ENCODE measurements at regions not wholly inside any gene's neighbourhood (a gene's known extent, or its start where the extent isn't known, plus 50 kb on each side); places are given as distances from the start of the nearest gene placed in this dataset.

GRCh38 chr7:40990841-40991240, 712.0 kb downstream of the INHBA start:
- Histone ChIP-seq H3K9me3 (ENCODE audit: insufficient read depth, low read depth, low read length) (no peaks in the 10 kb centered on the region), H3K9ac (ENCODE audit: low read depth, low read length) (no peak overlapping the region), H3K4me3 (ENCODE audit: low read length) (no peak overlapping the region), H3K36me3 (ENCODE audit: insufficient read depth, low read depth, low read length) (no peaks in the 10 kb centered on the region), H3K27me3 (ENCODE audit: insufficient read depth, low read length) (no peaks in the 10 kb centered on the region), H3K4me1 (ENCODE audit: insufficient read depth, low read length) (no peaks in the 10 kb centered on the region), H3K27ac (ENCODE audit: low read length) (no peak overlapping the region)

GRCh38 chr7:40987571-40987970, 715.3 kb downstream of the INHBA start:
- Histone ChIP-seq H3K4me1 (ENCODE audit: insufficient read depth, low read length) (no peaks in the 10 kb centered on the region), H3K27ac (ENCODE audit: low read length) (no peak overlapping the region), H3K36me3 (ENCODE audit: insufficient read depth, low read depth, low read length) (no peaks in the 10 kb centered on the region), H3K9ac (ENCODE audit: low read depth, low read length) (no peak overlapping the region), H3K4me3 (ENCODE audit: low read length) (no peak overlapping the region), H3K9me3 (ENCODE audit: insufficient read depth, low read depth, low read length) (no peaks in the 10 kb centered on the region), H3K27me3 (ENCODE audit: insufficient read depth, low read length) (no peaks in the 10 kb centered on the region)

GRCh38 chr7:40986351-40986873, 716.5 kb downstream of the INHBA start:
- Histone ChIP-seq H3K36me3 (ENCODE audit: insufficient read depth, low read depth, low read length) (no peaks in the 10 kb centered on the region), H3K27me3 (ENCODE audit: insufficient read depth, low read length) (no peaks in the 10 kb centered on the region), H3K9ac (ENCODE audit: low read depth, low read length) (no peak overlapping the region), H3K27ac (ENCODE audit: low read length) (no peak overlapping the region), H3K4me1 (ENCODE audit: insufficient read depth, low read length) (no peaks in the 10 kb centered on the region), H3K4me3 (ENCODE audit: low read length) (no peak overlapping the region), H3K9me3 (ENCODE audit: insufficient read depth, low read depth, low read length) (no peaks in the 10 kb centered on the region)

- no peaks in the 10 kb centered on the region for H3K27me3 ChIP-seq (ENCODE audit: insufficient read depth, low read length)
- no peak overlapping the region for H3K4me3 ChIP-seq (ENCODE audit: low read length)
- no peak overlapping the region for H3K9ac ChIP-seq (ENCODE audit: low read depth, low read length)
- no peaks in the 10 kb centered on the region for H3K36me3 ChIP-seq (ENCODE audit: insufficient read depth, low read depth, low read length)
- H3K9me3 ChIP-seq (ENCODE audit: insufficient read depth, low read depth, low read length): no peaks in the 10 kb centered on the region
- no peak overlapping the region for H3K27ac ChIP-seq (ENCODE audit: low read length)
- no peaks in the 10 kb centered on the region for H3K4me1 ChIP-seq (ENCODE audit: insufficient read depth, low read length)
Measured at GRCh38 chr7:40983111-40983510, 719.8 kb downstream of the INHBA start.

- H3K4me3 ChIP-seq (ENCODE audit: low read length): no peak overlapping the region
- H3K4me1 ChIP-seq (ENCODE audit: insufficient read depth, low read length): no peaks in the 10 kb centered on the region
- H3K27me3 ChIP-seq (ENCODE audit: insufficient read depth, low read length): no peaks in the 10 kb centered on the region
- H3K9me3 ChIP-seq (ENCODE audit: insufficient read depth, low read depth, low read length): no peaks in the 10 kb centered on the region
- no peak overlapping the region for H3K9ac ChIP-seq (ENCODE audit: low read depth, low read length)
- no peak overlapping the region for H3K27ac ChIP-seq (ENCODE audit: low read length)
- H3K36me3 ChIP-seq (ENCODE audit: insufficient read depth, low read depth, low read length): no peaks in the 10 kb centered on the region
Measured at GRCh38 chr7:40979296-40979695, 723.6 kb downstream of the INHBA start.

GRCh38 chr7:40978047-40978446, 724.8 kb downstream of the INHBA start:
- Histone ChIP-seq H3K27me3 (ENCODE audit: insufficient read depth, low read length) (no peaks in the 10 kb centered on the region), H3K4me3 (ENCODE audit: low read length) (no peak overlapping the region), H3K27ac (ENCODE audit: low read length) (no peak overlapping the region), H3K4me1 (ENCODE audit: insufficient read depth, low read length) (peaks cover 1% of the 10 kb centered on the region; the same call in 1 of the 2 replicates), H3K9ac (ENCODE audit: low read depth, low read length) (no peak overlapping the region), H3K9me3 (ENCODE audit: insufficient read depth, low read depth, low read length) (no peaks in the 10 kb centered on the region), H3K36me3 (ENCODE audit: insufficient read depth, low read depth, low read length) (no peaks in the 10 kb centered on the region)

GRCh38 chr7:40977533-40977932, 725.4 kb downstream of the INHBA start:
- Histone ChIP-seq H3K27me3 (ENCODE audit: insufficient read depth, low read length) (no peaks in the 10 kb centered on the region), H3K4me1 (ENCODE audit: insufficient read depth, low read length) (peaks cover 6% of the 10 kb centered on the region), H3K9ac (ENCODE audit: low read depth, low read length) (no peak overlapping the region), H3K36me3 (ENCODE audit: insufficient read depth, low read depth, low read length) (no peaks in the 10 kb centered on the region), H3K27ac (ENCODE audit: low read length) (no peak overlapping the region), H3K4me3 (ENCODE audit: low read length) (no peak overlapping the region), H3K9me3 (ENCODE audit: insufficient read depth, low read depth, low read length) (no peaks in the 10 kb centered on the region)

GRCh38 chr7:40972426-40972825, 730.5 kb downstream of the INHBA start:
- Histone ChIP-seq H3K4me3 (ENCODE audit: low read length) (no peak overlapping the region), H3K4me1 (ENCODE audit: insufficient read depth, low read length) (peaks cover 11% of the 10 kb centered on the region), H3K9me3 (ENCODE audit: insufficient read depth, low read depth, low read length) (no peaks in the 10 kb centered on the region), H3K9ac (ENCODE audit: low read depth, low read length) (no peak overlapping the region; the same call in 1 of the 2 replicates), H3K27ac (ENCODE audit: low read length) (no peak overlapping the region), H3K36me3 (ENCODE audit: insufficient read depth, low read depth, low read length) (no peaks in the 10 kb centered on the region), H3K27me3 (ENCODE audit: insufficient read depth, low read length) (no peaks in the 10 kb centered on the region)

GRCh38 chr7:40969641-40970040, 733.2 kb downstream of the INHBA start:
- H3K27ac ChIP-seq (ENCODE audit: low read length): no peak overlapping the region
- H3K27me3 ChIP-seq (ENCODE audit: insufficient read depth, low read length): no peaks in the 10 kb centered on the region
- H3K9me3 ChIP-seq (ENCODE audit: insufficient read depth, low read depth, low read length): no peaks in the 10 kb centered on the region
- H3K9ac ChIP-seq (ENCODE audit: low read depth, low read length): no peak overlapping the region
- no peaks in the 10 kb centered on the region for H3K36me3 ChIP-seq (ENCODE audit: insufficient read depth, low read depth, low read length)
- H3K4me1 ChIP-seq (ENCODE audit: insufficient read depth, low read length): peaks cover 14% of the 10 kb centered on the region
- no peak overlapping the region for H3K4me3 ChIP-seq (ENCODE audit: low read length)

GRCh38 chr7:40966693-40967092, 736.2 kb downstream of the INHBA start:
- Histone ChIP-seq H3K27me3 (ENCODE audit: insufficient read depth, low read length) (no peaks in the 10 kb centered on the region), H3K9me3 (ENCODE audit: insufficient read depth, low read depth, low read length) (no peaks in the 10 kb centered on the region), H3K36me3 (ENCODE audit: insufficient read depth, low read depth, low read length) (no peaks in the 10 kb centered on the region), H3K9ac (ENCODE audit: low read depth, low read length) (no peak overlapping the region), H3K4me3 (ENCODE audit: low read length) (no peak overlapping the region), H3K4me1 (ENCODE audit: insufficient read depth, low read length) (peaks cover 3% of the 10 kb centered on the region; the same call in 1 of the 2 replicates), H3K27ac (ENCODE audit: low read length) (no peak overlapping the region)

GRCh38 chr7:40965774-40966173, 737.1 kb downstream of the INHBA start:
- Histone ChIP-seq H3K36me3 (ENCODE audit: insufficient read depth, low read depth, low read length) (no peaks in the 10 kb centered on the region), H3K27ac (ENCODE audit: low read length) (no peak overlapping the region), H3K9me3 (ENCODE audit: insufficient read depth, low read depth, low read length) (no peaks in the 10 kb centered on the region), H3K4me3 (ENCODE audit: low read length) (no peak overlapping the region), H3K9ac (ENCODE audit: low read depth, low read length) (no peak overlapping the region), H3K27me3 (ENCODE audit: insufficient read depth, low read length) (no peaks in the 10 kb centered on the region), H3K4me1 (ENCODE audit: insufficient read depth, low read length) (peaks cover 3% of the 10 kb centered on the region; the same call in 1 of the 2 replicates)

- Histone ChIP-seq H3K9me3 (ENCODE audit: insufficient read depth, low read depth, low read length) (no peaks in the 10 kb centered on the region), H3K4me3 (ENCODE audit: low read length) (no peak overlapping the region), H3K27me3 (ENCODE audit: insufficient read depth, low read length) (no peaks in the 10 kb centered on the region), H3K9ac (ENCODE audit: low read depth, low read length) (no peak overlapping the region), H3K27ac (ENCODE audit: low read length) (no peak overlapping the region), H3K4me1 (ENCODE audit: insufficient read depth, low read length) (peaks cover 3% of the 10 kb centered on the region; the same call in 1 of the 2 replicates), H3K36me3 (ENCODE audit: insufficient read depth, low read depth, low read length) (no peaks in the 10 kb centered on the region)
Measured at GRCh38 chr7:40965016-40965415, 737.9 kb downstream of the INHBA start.

All from iPS-20b (cell line).